Type B pancreatic cell (in vitro differentiated cells): ENCODE measurements at regions not wholly inside any gene's neighbourhood (a gene's known extent, or its start where the extent isn't known, plus 50 kb on each side); places are given as distances from the start of the nearest gene placed in this dataset.

Experiments used
- DNase-seq: peaks from one replicate; pipeline ENCODE4 v3.0.0; 2021; ENCODE audit warnings: mixed read lengths; ENCODE audit not compliant: unreplicated experiment; ENCODE audit errors: extremely low spot score
- H3K27ac Mint-ChIP-seq: 2 replicates; pipeline ENCODE4 v1.8.0; 2021; ENCODE audit warnings: mild to moderate bottlenecking, mixed read lengths
- H3K27me3 Mint-ChIP-seq: 2 replicates; pipeline ENCODE4 v1.8.0; 2021; ENCODE audit warnings: mixed read lengths
- H3K36me3 Mint-ChIP-seq: 2 replicates; pipeline ENCODE4 v1.8.0; 2021; ENCODE audit warnings: mixed read lengths
- H3K4me1 Mint-ChIP-seq: one replicate; pipeline ENCODE4 v1.8.0; 2021; ENCODE audit warnings: mixed read lengths; ENCODE audit not compliant: unreplicated experiment
- H3K4me3 Mint-ChIP-seq: 2 replicates; pipeline ENCODE4 v1.8.0; 2021; ENCODE audit warnings: mild to moderate bottlenecking, mixed read lengths
- H3K9me3 Mint-ChIP-seq: 2 replicates; pipeline ENCODE4 v1.8.0; 2021; ENCODE audit warnings: mixed read lengths
- CTCF ChIP-seq: fragments of 200-600 bp; sonication (generic); conservative IDR thresholded peaks from 2 replicates; pipeline ENCODE4 v1.5.0; 2021; ENCODE audit warnings: antibody characterized with exemption, mild to moderate bottlenecking

GRCh38 chr4:155509555-155509954 lies 132.8 kb upstream of the MAP9 start:
- no peak for DNase-seq
- Mint-ChIP-seq H3K27ac (no peak overlapping the region), H3K9me3 (no peaks in the 10 kb centered on the region), H3K36me3 (no peaks in the 10 kb centered on the region), H3K4me1 (no peaks in the 10 kb centered on the region), H3K27me3 (no peaks in the 10 kb centered on the region), H3K4me3 (no peak overlapping the region)
- TF ChIP-seq CTCF, result no peak

GRCh38 chr4:155506745-155507144 lies 130.0 kb upstream of the MAP9 start:
- TF ChIP-seq CTCF, result no peak
- peaks cover 4% of the 10 kb centered on the region for H3K9me3 Mint-ChIP-seq
- no peaks in the 10 kb centered on the region for H3K27me3 Mint-ChIP-seq
- H3K36me3 Mint-ChIP-seq, result no peaks in the 10 kb centered on the region
- no peak overlapping the region for H3K27ac Mint-ChIP-seq
- DNase-seq, result no peak
- no peak overlapping the region for H3K4me3 Mint-ChIP-seq
- no peaks in the 10 kb centered on the region for H3K4me1 Mint-ChIP-seq

GRCh38 chr4:155505321-155505720 lies 128.6 kb upstream of the MAP9 start:
- peaks cover 4% of the 10 kb centered on the region for H3K9me3 Mint-ChIP-seq
- no peak for TF ChIP-seq CTCF
- no peaks in the 10 kb centered on the region for H3K36me3 Mint-ChIP-seq
- H3K27ac Mint-ChIP-seq, result no peak overlapping the region
- no peaks in the 10 kb centered on the region for H3K27me3 Mint-ChIP-seq
- H3K4me3 Mint-ChIP-seq, result no peak overlapping the region
- no peaks in the 10 kb centered on the region for H3K4me1 Mint-ChIP-seq
- DNase-seq, result no peak

GRCh38 chr4:155497306-155497705 lies 120.5 kb upstream of the MAP9 start:
- Mint-ChIP-seq H3K27me3 (no peaks in the 10 kb centered on the region), H3K4me3 (no peak overlapping the region), H3K36me3 (no peaks in the 10 kb centered on the region), H3K9me3 (no peaks in the 10 kb centered on the region), H3K4me1 (no peaks in the 10 kb centered on the region), H3K27ac (no peak overlapping the region)
- no peak for DNase-seq
- TF ChIP-seq CTCF, result no peak

- H3K27ac Mint-ChIP-seq, result no peak overlapping the region
- no peak overlapping the region for H3K4me3 Mint-ChIP-seq
- no peaks in the 10 kb centered on the region for H3K4me1 Mint-ChIP-seq
- no peaks in the 10 kb centered on the region for H3K27me3 Mint-ChIP-seq
- DNase-seq, result no peak
- H3K9me3 Mint-ChIP-seq, result no peaks in the 10 kb centered on the region
- no peaks in the 10 kb centered on the region for H3K36me3 Mint-ChIP-seq
- TF ChIP-seq CTCF, result no peak
These were observed 119.5 kb upstream of the MAP9 start for GRCh38 chr4:155496294-155496626.

- Mint-ChIP-seq H3K27me3 (no peaks in the 10 kb centered on the region), H3K9me3 (no peaks in the 10 kb centered on the region), H3K4me3 (no peak overlapping the region), H3K4me1 (no peaks in the 10 kb centered on the region), H3K27ac (no peak overlapping the region), H3K36me3 (no peaks in the 10 kb centered on the region)
- no peak for TF ChIP-seq CTCF
- DNase-seq, result no peak
These were observed 119.0 kb upstream of the MAP9 start for GRCh38 chr4:155495572-155496293.
